ENCODE measurements at regions not wholly inside any gene's neighbourhood (a gene's known extent, or its start where the extent isn't known, plus 50 kb on each side); places are given as distances from the start of the nearest gene placed in this dataset.

- TF ChIP-seq ZNF398 (tag by site-specific recombination; IDR thresholded peaks at IDR 0.05) (peak; percentile 39; the same call in 1 of the 2 replicates), ZNF624 (tag by site-specific recombination; IDR thresholded peaks at IDR 0.05) (no peak), ZBTB6 (tag by site-specific recombination; IDR thresholded peaks at IDR 0.05) (no peak), ZNF114 (tag by site-specific recombination; IDR thresholded peaks at IDR 0.05) (no peak), ZNF629 (tag by site-specific recombination; IDR thresholded peaks at IDR 0.05) (peak; percentile 41; the same call in 1 of the 2 replicates), ZNF660 (tag by site-specific recombination; IDR thresholded peaks at IDR 0.05) (no peak), ZNF366 (tag by site-specific recombination; conservative IDR thresholded peaks at IDR 0.05) (peak; percentile 83), HOXD13 (CRISPR knock-in tag; IDR thresholded peaks at IDR 0.05; ENCODE audit: borderline replicate concordance) (no peak), HOXA7 (CRISPR knock-in tag; IDR thresholded peaks at IDR 0.05; ENCODE audit: borderline replicate concordance) (no peak), ZBTB20 (tag by site-specific recombination; IDR thresholded peaks at IDR 0.05) (no peak), ZNF548 (tag by site-specific recombination; IDR thresholded peaks at IDR 0.05) (no peak), ZNF157 (tag by site-specific recombination; IDR thresholded peaks at IDR 0.05) (no peak), REST (tag by site-specific recombination; IDR thresholded peaks at IDR 0.05) (no peak), ZNF426 (tag by site-specific recombination; IDR thresholded peaks at IDR 0.05) (no peak), ZNF747 (tag by site-specific recombination; IDR thresholded peaks at IDR 0.05) (no peak), ZNF48 (tag by site-specific recombination; IDR thresholded peaks at IDR 0.05) (no peak), PRDM4 (tag by site-specific recombination; IDR thresholded peaks at IDR 0.05) (peak; percentile 85), ZFP41 (tag by site-specific recombination; IDR thresholded peaks at IDR 0.05; ENCODE audit: borderline replicate concordance) (no peak), KLF10 (tag by site-specific recombination; IDR thresholded peaks at IDR 0.05) (no peak), TCF7L2 (IDR thresholded peaks at IDR 0.05; ENCODE audit: borderline replicate concordance, low read depth, low read length) (no peak), ZNF280D (tag by site-specific recombination; IDR thresholded peaks at IDR 0.05) (no peak), ZFP3 (tag by site-specific recombination; IDR thresholded peaks at IDR 0.05; ENCODE audit: low read depth) (no peak), ZNF23 (tag by site-specific recombination; IDR thresholded peaks at IDR 0.05; ENCODE audit: borderline replicate concordance) (no peak), ZNF202 (tag by site-specific recombination; IDR thresholded peaks at IDR 0.05; ENCODE audit: borderline replicate concordance) (no peak), ZNF639 (tag by site-specific recombination; IDR thresholded peaks at IDR 0.05) (peak; percentile 44; the same call in 1 of the 2 replicates), IKZF3 (tag by site-specific recombination; IDR thresholded peaks at IDR 0.05) (0 out of 2 replicates have a peak, but pooled peaks have one; percentile 19), ZSCAN16 (tag by site-specific recombination; IDR thresholded peaks at IDR 0.05) (no peak), GLIS2 (tag by site-specific recombination; IDR thresholded peaks at IDR 0.05) (peak; percentile 48)
These were observed 122.4 kb upstream of the IL12A start (continued) for GRCh38 chr3:159866201-159866746.

Data from HEK293 (cell line).